GM12878 (cell line): ENCODE measurements at regions not wholly inside any gene's neighbourhood (a gene's known extent, or its start where the extent isn't known, plus 50 kb on each side); places are given as distances from the start of the nearest gene placed in this dataset.

ENCODE experiments used
- ATAC-seq: fragments of 200-7000 bp; cut with Tn5 transposase; 3 replicates; pipeline ENCODE4 v1.9.1; 2020; ENCODE audit warnings: mild to moderate bottlenecking, moderate library complexity
- BruUV-seq: library from RNA; stranded (reverse); fragments of 400-500 nt; replicated peaks from 2 replicates; lab custom pipeline; 2021; lab: Mats Ljungman, UMichigan
- CTCF ChIA-PET: fragments of 300-600 bp; sonication (Branson Sonifier 250); formaldehyde crosslinking; extraction: SDS; loops from one replicate; lab custom pipeline; 2021; ENCODE audit warnings: inconsistent platforms; lab: Yijun Ruan, JAX
- POLR2A ChIA-PET: fragments of 350-600 bp; formaldehyde crosslinking; extraction: SDS; loops from one replicate; lab custom pipeline; 2021; ENCODE audit warnings: inconsistent platforms; lab: Charles Lee
- RAD21 ChIA-PET: fragments of 300-600 bp; sonication (Branson Sonifier 250); formaldehyde crosslinking; loops from one replicate; lab custom pipeline; 2023; ENCODE audit warnings: antibody characterized with exemption; ENCODE audit not compliant: unreplicated experiment; lab: Charles Lee
- SMC1A ChIA-PET: fragments of 300-600 bp; sonication (Branson Sonifier 250); formaldehyde crosslinking; loops from one replicate; lab custom pipeline; 2023; ENCODE audit not compliant: unreplicated experiment, uncharacterized antibody; lab: Charles Lee
- DNase-seq: peaks from one replicate; pipeline ENCODE4 v3.0.0-alpha.2; 2011; ENCODE audit warnings: low read depth, low spot score
- FAIRE-seq: peaks from 3 replicates; lab custom pipeline; 2011; peaks lifted over from hg19 to GRCh38; lab: Jason Lieb, UNC
- H2AFZ ChIP-seq: 2 replicates; pipeline ENCODE4 v1.6.0; 2011; ENCODE audit warnings: low read depth, low read length, control low read depth; ENCODE audit not compliant: control insufficient read depth
- H3K27ac ChIP-seq: 2 replicates; pipeline ENCODE4 v1.5.1; 2011; ENCODE audit warnings: control low read depth; ENCODE audit not compliant: control insufficient read depth, insufficient read depth
- H3K27me3 ChIP-seq, 2 experiments: replicated peaks in 1 of 2; 2 replicates each; pipeline versions ENCODE4 v1.6.0 to v1.6.1; 2011; ENCODE audit warnings: low read length in 1 of 2; ENCODE audit not compliant: control insufficient read depth in 2 of 2, insufficient read depth in 2 of 2
- H3K36me3 ChIP-seq, 2 experiments: 2 replicates each; pipeline ENCODE4 v1.5.1; 2011; ENCODE audit warnings: low read length in 1 of 2; ENCODE audit not compliant: control insufficient read depth in 2 of 2, insufficient read depth in 2 of 2
- H3K4me1 ChIP-seq: 2 replicates; pipeline ENCODE4 v1.6.1; 2011; ENCODE audit warnings: mild to moderate bottlenecking, low read length, moderate library complexity, mixed read lengths; ENCODE audit not compliant: control insufficient read depth, insufficient read depth
- H3K4me2 ChIP-seq: 2 replicates; pipeline ENCODE4 v1.6.0; 2011; ENCODE audit warnings: control low read depth; ENCODE audit not compliant: control insufficient read depth, insufficient read depth
- H3K4me3 ChIP-seq: fragments of 200-600 bp; sonication (generic); 2 replicates; pipeline ENCODE4 v1.5.1; 2016
- H3K79me2 ChIP-seq: 2 replicates; pipeline ENCODE4 v1.6.0; 2011; ENCODE audit warnings: low read length; ENCODE audit not compliant: control insufficient read depth, insufficient read depth
- H3K9ac ChIP-seq: 2 replicates; pipeline ENCODE4 v1.8.0; 2011; ENCODE audit warnings: low read length, control low read depth, mixed read lengths; ENCODE audit not compliant: control insufficient read depth, insufficient read depth
- H3K9me3 ChIP-seq: replicated peaks from 3 replicates; pipeline ENCODE4 v1.5.1; 2011; ENCODE audit warnings: mild to moderate bottlenecking, low read length; ENCODE audit not compliant: control insufficient read depth, insufficient read depth
- H4K20me1 ChIP-seq: 2 replicates; pipeline ENCODE4 v1.6.0; 2011; ENCODE audit not compliant: control insufficient read depth, insufficient read depth
- BACH1 ChIP-seq: fragments of 450-650 bp; IDR thresholded peaks from 2 replicates; pipeline ENCODE4 v1.6.1; 2017; ENCODE audit warnings: mild to moderate bottlenecking, borderline replicate concordance
- CREM ChIP-seq: IDR thresholded peaks from 2 replicates; pipeline ENCODE4 v1.6.1; 2014; ENCODE audit warnings: antibody characterized with exemption, low read depth
- EED ChIP-seq: sonication (generic); IDR thresholded peaks from 2 replicates; pipeline ENCODE4 v1.6.1; 2016; ENCODE audit warnings: antibody characterized with exemption, low read depth
- ELK1 ChIP-seq: IDR thresholded peaks from 2 replicates; pipeline ENCODE4 v1.6.1; 2012; ENCODE audit warnings: low read depth, low read length, improper control_type of control experiment
- RUNX3 ChIP-seq: IDR thresholded peaks from 2 replicates; pipeline ENCODE4 v1.6.1; 2012; ENCODE audit warnings: low read length, inconsistent platforms
- STAT3 ChIP-seq: IDR thresholded peaks from 2 replicates; pipeline ENCODE4 v1.6.1; 2011; ENCODE audit warnings: low read depth, low read length, improper control_type of control experiment
- TCF3 ChIP-seq: IDR thresholded peaks from 2 replicates; pipeline ENCODE4 v1.6.1; 2012; ENCODE audit warnings: low read depth, mild to moderate bottlenecking, low read length, borderline replicate concordance; ENCODE audit not compliant: insufficient read depth
- USF1 ChIP-seq: IDR thresholded peaks from 2 replicates; pipeline ENCODE4 v1.6.1; 2011; ENCODE audit warnings: borderline replicate concordance, low read depth, mild to moderate bottlenecking, moderate library complexity, mixed read lengths, low read length; ENCODE audit not compliant: insufficient read depth; ENCODE audit errors: extremely low read length
- ZNF384 ChIP-seq: IDR thresholded peaks from 2 replicates; pipeline ENCODE4 v1.6.1; 2012; ENCODE audit warnings: low read depth, mild to moderate bottlenecking, low read length, improper control_type of control experiment, borderline replicate concordance
- ZNF622 ChIP-seq: fragments of 450-650 bp; IDR thresholded peaks from 2 replicates; pipeline ENCODE4 v1.6.1; 2017; ENCODE audit warnings: mild to moderate bottlenecking, inconsistent platforms
- ZZZ3 ChIP-seq: IDR thresholded peaks from 2 replicates; pipeline ENCODE4 v1.6.1; 2011; ENCODE audit warnings: low read depth; ENCODE audit not compliant: control insufficient read depth, insufficient read length
- WGBS: methylation state at CpG from one replicate; pipeline ENCODE4 v1.1.6; 2016; ENCODE audit warnings: low lambda C conversion rate; ENCODE audit not compliant: insufficient replicate concordance, insufficient coverage; ENCODE audit errors: missing lambda C conversion rate; 5-methylcytosine and 5-hydroxymethylcytosine counted together
- in situ Hi-C: fragments of 300-500 bp; cut with MboI; formaldehyde crosslinking; loops from 9 replicates; pipeline ENCODE4 v1.14.3; 2018; ENCODE audit warnings: mixed read lengths
- intact Hi-C: fragments of 100-400 bp; cut with micrococcal nuclease; formaldehyde crosslinking; loops from one replicate; pipeline ENCODE4 v1.14.2; 2022; ENCODE audit not compliant: unreplicated experiment

GRCh38 chrX:74160816-74161215 lies 143.2 kb upstream of the ZCCHC13 start:
- Histone ChIP-seq H3K9me3 (no peaks in the 10 kb centered on the region), H3K36me3 (no peaks in the 10 kb centered on the region), H3K27me3 (no peaks in the 10 kb centered on the region), H3K4me1 (no peaks in the 10 kb centered on the region), H2AFZ (no peak overlapping the region), H3K79me2 (no peaks in the 10 kb centered on the region), H4K20me1 (no peaks in the 10 kb centered on the region), H3K4me3 (no peak overlapping the region), H3K27ac (no peak overlapping the region), H3K9ac (no peak overlapping the region), H3K4me2 (no peak overlapping the region)
- FAIRE-seq (no peak), ATAC-seq (no peak), DNase-seq (no peak)
- intact Hi-C loops (no loop called here), in situ Hi-C loops (no loop called here)
- POLR2A ChIA-PET = interaction anchor here (0.6 kb wide), 1 partner anchor 176 kb away, joined by 4 read pairs; no protein-coding TSS in a partner anchor
- CTCF ChIA-PET = interaction anchor here (1.7 kb wide), 1 partner anchor 27 kb away, joined by 3 read pairs; no protein-coding TSS in a partner anchor
- SMC1A ChIA-PET = no interaction called here
- WGBS = 14% methylated on average over 3 of the region's 3 CpGs
- no TSS peak for BruUV-seq
- RAD21 ChIA-PET = no interaction called here
- no peak for TF ChIP-seq USF1
- no peak for TF ChIP-seq ZNF384
- TF ChIP-seq CREM = no peak
- TF ChIP-seq ZNF622 = no peak
- no peak for TF ChIP-seq BACH1
- no peak for TF ChIP-seq RUNX3
- no peak for TF ChIP-seq STAT3

GRCh38 chrX:74160358-74160757 lies 143.6 kb upstream of the ZCCHC13 start:
- H3K4me2 ChIP-seq = no peak overlapping the region
- BruUV-seq = no TSS peak
- no peak overlapping the region for H3K9ac ChIP-seq
- H3K27ac ChIP-seq = no peak overlapping the region
- no peaks in the 10 kb centered on the region for H3K79me2 ChIP-seq
- WGBS = 93% methylated on average over 1 of the region's 1 CpG
- RAD21 ChIA-PET = no interaction called here
- POLR2A ChIA-PET = interaction anchor here (0.6 kb wide), 1 partner anchor 176 kb away, joined by 4 read pairs; no protein-coding TSS in a partner anchor
- no peak overlapping the region for H3K4me3 ChIP-seq
- no peaks in the 10 kb centered on the region for H3K36me3 ChIP-seq
- DNase-seq (no peak), ATAC-seq (no peak), FAIRE-seq (no peak)
- intact Hi-C loops = no loop called here
- no peaks in the 10 kb centered on the region for H3K4me1 ChIP-seq
- in situ Hi-C loops = no loop called here
- no peaks in the 10 kb centered on the region for H3K9me3 ChIP-seq
- SMC1A ChIA-PET = no interaction called here
- H2AFZ ChIP-seq = no peak overlapping the region
- CTCF ChIA-PET = no interaction called here
- no peaks in the 10 kb centered on the region for H3K27me3 ChIP-seq
- no peaks in the 10 kb centered on the region for H4K20me1 ChIP-seq
- TF ChIP-seq EED = no peak
- TF ChIP-seq STAT3 = no peak
- TF ChIP-seq ELK1 = no peak
- TF ChIP-seq TCF3 = no peak
- no peak for TF ChIP-seq ZZZ3
- TF ChIP-seq USF1 = no peak
- no peak for TF ChIP-seq RUNX3
